SK-N-MC (cell line): ENCODE measurements at regions not wholly inside any gene's neighbourhood (a gene's known extent, or its start where the extent isn't known, plus 50 kb on each side); places are given as distances from the start of the nearest gene placed in this dataset.

Source experiments
- EZH2 ChIP-seq: fragments of 200-600 bp; sonication (generic); IDR thresholded peaks from one replicate; pipeline ENCODE4 v1.6.1; 2017; ENCODE audit warnings: antibody characterized with exemption
- POLR2AphosphoS5 ChIP-seq: IDR thresholded peaks from 2 replicates; pipeline ENCODE4 v1.6.1; 2012; ENCODE audit warnings: mild to moderate bottlenecking, low read depth, low read length, borderline replicate concordance

GRCh38 chr2:128969374-128969773, 650.7 kb upstream of the HS6ST1 start:
- TF ChIP-seq POLR2AphosphoS5, result no peak
- no peak for TF ChIP-seq EZH2
